HepG2 (cell line): ENCODE measurements at regions not wholly inside any gene's neighbourhood (a gene's known extent, or its start where the extent isn't known, plus 50 kb on each side); places are given as distances from the start of the nearest gene placed in this dataset.

ENCODE experiments used
- CTCF ChIP-seq: sonication (generic); formaldehyde crosslinking; IDR thresholded peaks from 2 replicates; pipeline ENCODE4 v1.5.0; 2020; ENCODE audit warnings: mild to moderate bottlenecking, missing genetic modification reagents, moderate library complexity
- MXI1 ChIP-seq: IDR thresholded peaks from 3 replicates; pipeline ENCODE4 v1.6.1; 2012; ENCODE audit warnings: low read depth, low read length, inconsistent platforms, borderline replicate concordance
- POLR2A ChIP-seq, 2 experiments: IDR thresholded peaks; 2 replicates each; pipeline ENCODE4 v1.6.1; 2011; ENCODE audit warnings: low read depth in 2 of 2, low read length in 2 of 2, mild to moderate bottlenecking in 1 of 2, moderate library complexity in 1 of 2; ENCODE audit not compliant: insufficient read depth in 1 of 2
- SMARCC2 ChIP-seq: fragments of 450-650 bp; IDR thresholded peaks from 2 replicates; pipeline ENCODE4 v1.6.1; 2017; ENCODE audit warnings: antibody characterized with exemption, mild to moderate bottlenecking
- SP1 ChIP-seq, 2 experiments: fragments of 450-650 bp in 1 of 2; sonication (generic) in 1 of 2; formaldehyde crosslinking in 1 of 2; IDR thresholded peaks; 2 replicates each; pipeline versions ENCODE4 v1.4.0 to v1.6.1; 2016 to 2020; ENCODE audit warnings: missing genetic modification reagents in 1 of 2
- ZNF660 ChIP-seq: sonication (generic); formaldehyde crosslinking; IDR thresholded peaks from 2 replicates; pipeline ENCODE4 v1.5.1; 2020; ENCODE audit warnings: mild to moderate bottlenecking, low read depth, missing genetic modification reagents, borderline replicate concordance
- ZNF746 ChIP-seq: sonication (generic); formaldehyde crosslinking; IDR thresholded peaks from 2 replicates; pipeline ENCODE4 v1.8.0; 2022; ENCODE audit warnings: mild to moderate bottlenecking, missing genetic modification reagents

- no peak for TF ChIP-seq CTCF (CRISPR knock-in tag)
- TF ChIP-seq ZNF746 (CRISPR knock-in tag) = no peak
- TF ChIP-seq MXI1 = no peak
- no peak for TF ChIP-seq SP1 (IDR thresholded peaks at IDR 0.05)
- no peak for TF ChIP-seq SP1 (CRISPR knock-in tag; IDR thresholded peaks at IDR 0.05)
- no peak for TF ChIP-seq ZNF660
- TF ChIP-seq POLR2A (IDR thresholded peaks at IDR 0.05; ENCODE audit: insufficient read depth in 1 of 2, low read depth in 2 of 2, low read length in 2 of 2) = no peak
- TF ChIP-seq SMARCC2 = no peak
Observed at GRCh38 chr19:23525276-23525852, 130.1 kb upstream of the ZNF91 start.
